Vagina (tissue), 1 donor: ENCODE measurements at regions not wholly inside any gene's neighbourhood (a gene's known extent, or its start where the extent isn't known, plus 50 kb on each side); places are given as distances from the start of the nearest gene placed in this dataset. TPM values are rescaled to one million over a fixed set of nuclear protein-coding genes. Genes with fewer than 3 reads are reported as not detected.

ENCODE experiments used
- small RNA-seq: library from RNA; depleted of rRNA; stranded (forward); fragments of <200 nt; gene quantifications from one replicate; pipeline ENCODE3, GENCODE V24; 2016

Small RNA genes in the stretch of these regions (small RNA-seq; reads per million reads assigned to genes)
- gene RNU1-7P: not detected
